HG03469 (cell line): ENCODE measurements at regions not wholly inside any gene's neighbourhood (a gene's known extent, or its start where the extent isn't known, plus 50 kb on each side); places are given as distances from the start of the nearest gene placed in this dataset.
A peak's percentile ranks its signal among the peaks of the same experiment; 100 is the strongest.

Experiments used
- ATAC-seq: cut with Tn5 transposase; IDR thresholded peaks from one replicate; pipeline ENCODE4 v1.9.1; 2021; ENCODE audit warnings: mild to moderate bottlenecking, moderate library complexity, moderate number of reproducible peaks; ENCODE audit not compliant: unreplicated experiment

GRCh38 chr9:7546261-7546660, 253.3 kb downstream of the DMAC1 start:
- no peak for ATAC-seq

GRCh38 chr9:7545371-7546165, 254.0 kb downstream of the DMAC1 start:
- ATAC-seq: no peak

DNA sequence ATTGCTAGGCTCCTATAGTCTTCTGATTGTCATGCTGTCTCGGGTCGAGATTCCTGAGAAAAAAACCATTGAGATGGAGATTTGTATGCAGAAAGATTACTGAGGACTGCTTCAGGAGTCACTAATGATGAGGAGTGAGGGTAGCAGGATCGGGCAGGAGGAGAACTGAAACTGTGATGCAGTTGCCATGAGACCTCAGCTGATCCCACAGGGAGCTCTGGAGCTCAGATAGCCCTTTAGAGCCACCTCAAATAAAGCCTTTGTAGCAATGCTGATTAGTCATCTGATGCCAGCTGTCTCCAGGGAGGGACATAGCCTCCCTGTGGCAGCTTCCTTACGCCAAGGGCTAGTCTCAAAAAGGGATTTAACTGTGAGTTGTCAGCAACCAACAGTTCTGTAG, 256.9 kb downstream of the DMAC1 start:
- ATAC-seq: no peak

DNA sequence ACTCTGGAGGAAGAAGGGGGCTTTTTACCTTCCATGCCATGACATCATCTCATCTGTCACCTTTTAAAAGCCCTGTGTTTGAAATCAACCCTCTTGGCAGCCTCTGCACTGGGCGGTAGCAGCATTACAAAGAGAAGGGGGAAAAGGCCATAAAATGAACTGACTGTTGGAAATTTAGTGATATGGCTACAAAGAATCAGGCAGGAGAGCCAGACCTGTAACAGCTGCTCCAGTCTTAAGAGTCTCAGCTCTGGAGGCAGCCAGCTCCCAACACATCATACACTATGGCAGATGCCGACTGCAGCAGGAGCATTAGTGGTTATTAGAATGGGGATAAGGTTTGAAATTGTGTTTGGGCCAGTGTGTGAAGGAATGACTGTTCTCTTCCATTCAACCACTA, 257.5 kb downstream of the DMAC1 start:
- ATAC-seq: no peak

DNA sequence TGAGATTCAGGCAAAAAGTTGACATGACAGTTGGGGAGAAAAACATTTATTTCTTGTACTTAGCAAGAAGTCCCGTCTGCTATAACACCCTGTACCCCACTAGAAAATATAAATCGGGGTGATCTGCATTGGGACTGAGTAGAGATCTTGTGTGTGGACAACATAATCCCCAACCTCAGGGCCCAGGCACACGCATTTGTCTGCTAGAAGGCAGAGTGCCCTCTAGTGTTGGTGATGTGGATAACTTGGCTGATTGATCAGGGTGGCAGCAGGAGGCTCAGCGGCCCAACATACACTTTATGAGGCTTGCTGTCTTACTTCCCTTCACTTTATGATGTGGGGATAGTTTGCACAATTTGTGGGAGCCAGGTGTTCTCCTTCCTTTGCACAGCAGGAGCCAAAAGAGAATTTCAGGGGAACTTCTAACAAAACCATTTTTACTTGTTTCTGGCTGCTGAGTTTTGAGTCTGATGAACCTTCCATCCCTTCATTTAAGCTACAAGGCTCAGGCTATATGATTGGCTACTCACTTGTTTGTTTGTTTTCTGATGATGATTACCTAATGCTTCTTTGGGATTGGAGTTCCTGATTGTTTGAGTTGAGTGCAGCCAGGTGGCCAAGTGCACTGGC, 263.2 kb downstream of the DMAC1 start:
- ATAC-seq: peak; percentile 74

DNA sequence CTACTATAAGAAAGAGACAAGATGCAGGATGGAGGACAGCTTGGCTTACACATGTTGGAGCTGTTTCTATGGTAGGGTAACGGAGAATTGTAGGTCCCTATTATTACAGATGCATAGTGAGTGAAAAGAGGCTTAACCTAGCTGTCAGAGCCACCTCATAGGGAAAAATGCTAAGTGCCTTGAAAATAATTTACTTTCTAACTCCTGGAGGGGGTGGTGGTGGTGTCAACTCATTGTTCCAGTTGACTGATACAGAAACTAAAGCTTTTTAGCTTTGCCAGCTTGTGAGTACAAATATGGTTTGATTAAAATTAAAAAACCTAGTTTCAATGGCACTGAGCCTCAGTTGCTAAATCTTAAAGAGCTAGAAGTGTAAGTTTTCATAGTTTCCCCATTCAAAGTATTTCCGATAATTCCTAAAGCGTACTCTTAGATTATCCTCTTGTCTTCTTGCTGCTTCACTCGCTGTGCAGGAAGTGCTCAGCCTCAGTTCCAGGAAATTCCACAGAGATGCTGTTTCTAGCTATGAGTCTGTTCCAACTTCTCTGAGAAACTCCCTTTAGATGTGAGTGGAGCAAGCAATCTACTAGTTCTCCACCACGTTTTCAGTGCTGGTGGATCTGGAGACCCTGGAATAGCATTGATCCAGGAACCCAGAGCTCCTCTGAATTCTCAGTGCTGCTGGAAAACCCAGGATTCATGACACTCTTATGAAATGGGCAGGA, 265.2 kb downstream of the DMAC1 start:
- no peak for ATAC-seq

GRCh38 chr9:7533376-7534090, 266.0 kb downstream of the DMAC1 start:
- no peak for ATAC-seq

GRCh38 chr9:7523426-7524043, 276.0 kb downstream of the DMAC1 start:
- no peak for ATAC-seq

DNA sequence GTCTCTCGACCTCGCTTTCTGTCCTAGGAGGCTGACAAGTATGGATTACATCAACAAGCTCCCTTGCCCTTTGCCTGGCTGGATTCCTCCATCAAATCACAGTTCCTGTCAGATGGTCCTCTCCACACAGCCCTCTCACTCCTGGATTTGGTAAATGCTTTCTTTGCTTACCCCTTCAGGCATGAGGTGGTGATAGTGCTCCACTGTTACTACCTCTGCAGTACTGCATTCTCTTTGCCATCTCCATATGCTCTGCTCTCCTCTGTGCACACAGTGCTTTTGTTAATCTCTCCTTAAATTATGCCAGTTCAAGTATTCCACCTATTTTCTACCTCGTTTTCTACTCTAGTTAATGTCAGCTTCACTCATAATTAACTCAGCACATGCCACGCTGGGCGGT, 279.2 kb downstream of the DMAC1 start:
- ATAC-seq: no peak

- ATAC-seq: no peak
These were observed 283.2 kb downstream of the DMAC1 start for GRCh38 chr9:7516376-7516775.

- ATAC-seq: no peak
These were observed 289.4 kb downstream of the DMAC1 start for GRCh38 chr9:7510199-7510598.

DNA sequence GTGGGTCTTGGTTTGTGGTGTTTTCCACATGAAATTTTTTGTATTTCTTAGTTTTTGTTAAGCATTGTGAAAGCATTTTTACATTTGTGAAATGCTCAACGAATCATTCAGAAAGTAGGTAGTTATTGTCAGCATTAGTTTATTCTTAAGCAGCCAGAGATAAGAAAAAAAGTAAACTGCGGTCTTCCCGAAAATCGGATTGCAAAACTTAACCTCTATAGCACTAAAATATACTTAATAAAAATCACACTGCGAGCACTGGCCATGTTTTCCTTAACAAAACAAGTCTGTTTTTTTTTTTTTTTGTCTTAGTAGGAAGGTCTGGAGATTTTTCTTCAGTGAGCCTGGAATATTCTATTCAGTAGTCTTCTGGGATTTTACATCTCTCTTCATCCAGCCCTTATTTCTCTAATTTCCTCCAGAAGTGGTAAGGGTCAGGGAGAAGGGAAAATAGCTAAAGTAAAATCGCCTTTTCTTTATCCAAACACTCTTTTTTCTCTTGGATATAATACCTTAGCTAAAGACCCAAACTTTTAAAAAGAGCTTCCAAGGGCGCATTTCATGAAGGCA, 289.9 kb downstream of the DMAC1 start:
- ATAC-seq: no peak

DNA sequence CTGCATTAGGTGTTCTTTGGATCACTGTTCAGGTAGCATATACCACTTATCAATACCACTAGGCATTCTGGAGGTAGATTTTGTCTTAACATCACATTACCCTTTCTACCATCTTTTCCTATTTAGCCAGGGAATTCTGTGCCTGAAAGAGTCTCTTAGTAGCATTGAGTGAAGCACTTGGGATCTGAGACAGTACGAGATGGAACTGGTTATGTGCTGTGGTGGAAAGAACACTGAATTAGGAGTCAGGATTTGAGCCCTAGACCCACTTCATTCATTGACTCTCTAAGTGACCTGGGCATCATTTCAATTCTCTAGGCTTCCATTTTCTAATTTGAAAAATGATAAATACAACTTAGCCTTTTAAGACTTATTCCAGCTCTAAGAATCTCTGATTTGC, 291.1 kb downstream of the DMAC1 start:
- no peak for ATAC-seq

DNA sequence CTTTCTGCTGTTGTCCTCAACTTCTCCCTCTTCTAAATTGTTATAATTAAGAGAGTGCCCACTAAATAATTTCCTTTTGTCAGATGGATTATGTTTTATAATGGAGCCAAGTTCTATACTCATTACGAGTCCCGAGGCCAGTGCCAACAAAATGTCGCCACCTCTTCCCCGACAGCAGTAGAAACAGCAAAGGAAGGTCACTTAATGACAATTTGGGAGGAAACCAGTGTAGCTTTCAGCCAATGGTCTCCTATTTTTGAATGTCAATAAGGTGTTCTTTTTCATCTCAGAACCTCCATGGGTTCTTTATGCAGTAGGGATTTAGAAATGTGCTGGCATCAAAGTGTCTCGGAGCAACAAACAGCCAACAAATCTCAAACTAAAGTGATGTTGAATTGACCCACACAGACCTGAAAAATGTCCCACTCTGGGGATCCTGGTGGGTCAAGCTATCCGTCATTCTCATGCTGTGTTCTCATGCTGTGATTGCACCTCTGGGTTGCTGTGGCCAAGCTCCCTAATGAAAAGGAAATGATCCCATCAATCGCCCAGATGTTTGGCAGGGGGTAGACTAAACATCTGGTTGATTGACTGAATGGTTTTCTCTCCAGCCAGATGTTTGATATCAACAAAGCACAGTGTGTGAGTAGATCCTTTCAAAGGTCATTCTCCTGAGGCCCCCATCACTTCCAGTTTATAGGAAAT, 291.9 kb downstream of the DMAC1 start:
- ATAC-seq: no peak

- no peak for ATAC-seq
These were observed 292.6 kb downstream of the DMAC1 start for GRCh38 chr9:7507026-7507425.

DNA sequence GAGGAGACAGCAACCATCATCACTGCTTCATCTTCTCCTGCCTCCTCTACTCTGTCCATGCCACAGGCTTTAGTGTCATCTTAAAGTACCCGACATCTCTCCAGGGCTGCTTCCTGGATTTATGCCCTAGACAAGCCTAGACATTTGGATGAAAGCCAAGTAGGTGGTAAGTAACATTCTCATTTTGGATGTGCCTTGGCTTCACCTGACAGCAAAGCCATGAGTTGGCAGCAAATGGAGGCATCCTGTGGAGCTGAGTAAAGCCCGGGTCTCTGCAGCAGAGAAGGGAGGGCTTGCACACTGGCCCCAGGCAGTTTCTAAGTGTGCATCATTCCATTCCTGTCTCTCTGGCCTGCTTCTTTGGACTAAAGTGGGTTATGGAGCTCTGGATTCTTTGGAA, 299.1 kb downstream of the DMAC1 start:
- no peak for ATAC-seq

DNA sequence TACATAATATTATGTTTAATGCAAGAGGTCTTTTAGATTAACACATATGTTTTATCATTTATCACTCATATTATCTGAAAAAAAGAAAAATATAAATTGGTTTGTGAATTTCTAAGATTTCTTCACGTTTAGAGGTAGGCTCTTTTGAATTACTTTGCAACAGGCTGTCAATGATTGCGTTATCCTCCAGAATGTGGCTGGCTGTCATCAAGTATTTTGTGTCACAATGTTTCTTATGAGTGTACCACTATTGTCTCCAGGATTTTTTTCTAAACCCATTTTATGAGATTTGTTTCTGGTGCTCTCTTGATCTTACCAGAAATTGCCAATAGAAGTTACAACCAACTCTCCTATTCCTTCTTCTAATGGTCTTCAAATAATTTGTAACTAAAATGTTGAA, 307.9 kb downstream of the DMAC1 start:
- no peak for ATAC-seq

DNA sequence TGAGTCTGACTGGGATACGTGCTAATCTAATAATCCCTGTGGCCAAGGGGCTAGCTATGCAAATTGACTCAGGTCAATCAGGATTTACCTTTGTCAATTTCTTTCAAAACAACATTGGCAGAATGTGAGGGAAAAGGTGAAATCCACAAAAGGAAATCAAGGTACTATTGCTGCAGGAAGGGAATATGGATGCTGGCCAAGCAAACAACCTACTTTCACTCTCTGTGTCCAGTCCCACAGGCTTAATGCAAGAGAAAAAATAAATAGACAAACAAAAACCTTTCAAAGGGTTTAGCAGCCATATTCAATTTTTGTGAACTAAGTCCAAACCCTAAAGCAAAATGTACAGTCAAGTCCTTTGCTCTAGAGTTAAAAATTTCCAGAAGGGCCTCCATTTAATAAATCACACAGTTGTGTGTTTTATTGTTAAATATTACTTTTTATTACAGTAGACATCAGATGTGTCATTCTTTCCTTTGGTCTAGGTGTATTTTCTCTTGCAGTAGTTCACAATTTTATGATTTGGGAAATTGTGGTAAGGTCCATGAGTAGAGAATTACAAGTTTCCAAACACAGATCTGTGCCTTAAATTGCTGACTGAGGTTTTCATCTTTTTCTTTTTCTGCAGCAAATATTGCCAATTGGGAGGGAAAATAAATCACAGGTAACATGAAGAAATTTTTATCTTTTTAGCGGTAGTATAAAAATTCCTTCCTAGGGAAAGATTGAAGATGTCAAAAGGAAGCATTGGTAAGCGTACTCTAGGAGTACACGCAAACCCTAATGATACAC, 309.1 kb downstream of the DMAC1 start:
- no peak for ATAC-seq

- no peak for ATAC-seq
These were observed 310.5 kb downstream of the DMAC1 start for GRCh38 chr9:7489036-7489435.
